NCI-H2196 (cell line): ENCODE measurements at regions not wholly inside any gene's neighbourhood (a gene's known extent, or its start where the extent isn't known, plus 50 kb on each side); places are given as distances from the start of the nearest gene placed in this dataset.

Experiments used
- DNase-seq: peaks from one replicate; lab custom pipeline; 2025; ENCODE audit not compliant: unreplicated experiment; lab: John Stamatoyannopoulos, UW

- DNase-seq, result no peak
These were observed 188.4 kb downstream of the FOXL1 start for GRCh38 chr16:86766700-86767099.

GRCh38 chr16:86768228-86768791, 190.0 kb downstream of the FOXL1 start:
- DNase-seq, result no peak

DNA sequence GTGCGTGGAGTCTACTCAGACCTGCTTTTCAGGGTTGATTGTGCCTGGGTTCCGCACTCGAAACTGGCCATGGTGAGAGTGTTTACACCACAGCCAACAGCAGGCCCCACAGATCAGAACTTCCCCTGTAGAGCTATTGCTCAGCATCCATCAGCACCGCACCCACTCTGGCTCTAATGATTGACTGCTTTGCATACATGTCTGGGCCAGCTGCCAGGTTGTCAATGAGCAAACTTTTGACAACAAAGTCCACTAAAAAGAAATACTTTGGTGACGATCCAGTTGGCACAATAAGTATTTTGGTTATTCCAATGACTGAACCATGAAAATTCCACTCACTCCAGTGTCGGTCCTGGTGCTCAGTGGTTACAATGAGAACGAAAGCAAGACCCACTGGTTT, 190.7 kb downstream of the FOXL1 start:
- DNase-seq, result no peak

- DNase-seq, result no peak
These were observed 193.4 kb downstream of the FOXL1 start for GRCh38 chr16:86771506-86772460.

DNA sequence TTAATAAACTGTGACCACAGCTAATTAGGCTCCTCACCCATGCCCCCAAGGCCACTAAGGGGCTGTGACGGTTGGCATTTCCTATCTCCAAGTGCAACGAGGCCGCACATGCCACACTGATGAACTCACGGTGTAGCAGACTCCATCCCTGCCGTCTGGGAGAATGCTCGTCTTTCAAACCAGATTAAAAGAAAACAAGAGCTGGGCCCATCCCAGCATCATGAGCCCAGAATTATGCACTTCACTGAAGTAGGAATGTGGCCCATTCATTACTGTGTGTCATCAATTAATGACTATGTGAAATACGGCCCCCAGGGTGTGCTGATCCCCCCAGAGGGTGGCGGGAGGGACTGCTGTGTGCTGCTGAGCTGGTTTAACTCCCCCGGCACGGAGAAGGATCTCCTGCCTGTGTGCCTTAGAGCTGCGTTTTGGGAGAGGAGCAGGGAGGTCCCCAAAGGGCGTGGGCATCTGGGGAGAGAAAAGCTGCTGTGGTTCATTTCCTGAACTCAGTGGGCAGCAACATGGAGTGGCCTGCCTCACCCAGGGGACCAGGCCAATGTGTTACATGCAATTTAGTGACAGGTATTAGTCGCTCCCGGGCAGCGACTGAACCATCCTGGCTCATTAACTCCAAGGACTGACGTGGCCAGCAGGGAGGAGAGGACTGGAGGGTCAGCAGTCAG, 194.5 kb downstream of the FOXL1 start:
- no peak for DNase-seq

DNA sequence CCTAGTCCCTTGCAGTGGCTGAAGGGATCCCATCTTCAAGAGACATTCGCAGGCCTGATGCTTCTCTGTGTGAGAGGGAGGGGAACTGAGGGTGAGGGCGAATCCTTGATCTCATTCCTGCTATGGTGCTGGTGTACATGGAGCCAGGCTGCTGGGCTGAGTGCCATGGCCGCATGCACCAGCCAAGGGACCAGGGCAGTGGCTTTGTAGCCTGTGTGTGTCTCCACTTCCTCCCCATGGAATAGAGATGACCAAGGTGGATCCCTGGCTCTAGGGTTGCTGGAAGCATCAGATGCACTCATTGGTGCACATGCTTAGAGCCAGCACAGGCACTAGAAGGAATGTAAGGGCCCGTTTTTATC, 195.0 kb downstream of the FOXL1 start:
- no peak for DNase-seq

GRCh38 chr16:86774931-86775330, 196.6 kb downstream of the FOXL1 start:
- no peak for DNase-seq

- DNase-seq, result no peak
These were observed 197.2 kb downstream of the FOXL1 start for GRCh38 chr16:86775511-86775921.

DNA sequence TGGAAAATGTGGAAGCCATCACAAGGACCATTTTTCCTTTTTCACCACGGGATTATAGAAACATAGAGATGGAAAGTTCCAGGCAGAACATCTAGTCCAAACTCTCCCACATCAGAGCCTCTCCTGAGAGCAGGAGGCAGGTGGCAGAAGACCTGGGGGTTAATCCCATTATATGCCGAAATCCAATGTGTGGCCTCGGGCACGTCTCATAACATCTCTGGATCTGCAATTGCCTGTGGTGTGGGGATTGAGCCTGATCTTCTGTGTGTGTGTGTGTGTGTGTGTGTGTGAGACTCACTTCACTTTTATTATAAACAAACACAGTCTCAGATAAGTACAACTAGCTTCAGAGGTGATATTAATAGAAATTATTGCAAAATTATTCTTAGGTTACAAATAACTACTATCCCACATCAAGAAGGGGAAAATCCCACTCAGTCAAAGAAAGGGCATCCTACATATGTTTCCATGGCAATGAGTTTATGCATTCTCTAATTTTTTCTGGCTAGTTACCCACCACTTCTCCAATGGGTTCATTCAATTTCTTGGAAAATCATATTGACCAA, 199.1 kb downstream of the FOXL1 start:
- DNase-seq, result no peak

DNA sequence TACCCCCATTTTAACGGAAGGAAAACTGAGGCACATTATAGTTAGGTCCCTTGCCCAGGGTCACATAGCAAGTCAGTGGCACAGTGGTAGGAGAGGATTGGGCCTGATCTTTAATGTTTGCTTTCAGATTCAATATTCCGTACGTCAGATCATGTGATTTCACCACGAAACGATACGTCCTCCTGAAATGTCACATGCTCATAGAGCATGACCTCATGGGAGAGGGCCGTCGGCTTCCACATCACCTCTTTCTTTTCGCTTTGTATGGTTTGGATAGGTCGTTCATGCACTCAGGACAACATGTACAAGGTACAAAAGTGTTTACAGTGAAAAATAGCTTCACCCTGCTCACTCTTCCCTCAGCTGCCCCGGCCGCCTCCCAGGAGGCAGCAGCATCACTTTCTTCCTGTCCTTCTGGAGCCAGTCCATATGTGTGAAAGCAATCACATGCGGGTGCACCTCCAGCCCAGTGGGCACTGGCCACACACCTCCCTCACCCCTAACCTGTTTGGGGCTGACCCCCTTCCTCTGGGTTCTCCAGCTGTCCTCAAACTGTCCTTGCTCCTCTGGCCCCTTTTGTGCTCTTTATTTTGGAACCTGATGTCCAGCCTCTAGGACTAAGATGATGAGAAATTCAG, 199.9 kb downstream of the FOXL1 start:
- DNase-seq, result no peak

GRCh38 chr16:86778978-86779377, 200.6 kb downstream of the FOXL1 start:
- no peak for DNase-seq

DNA sequence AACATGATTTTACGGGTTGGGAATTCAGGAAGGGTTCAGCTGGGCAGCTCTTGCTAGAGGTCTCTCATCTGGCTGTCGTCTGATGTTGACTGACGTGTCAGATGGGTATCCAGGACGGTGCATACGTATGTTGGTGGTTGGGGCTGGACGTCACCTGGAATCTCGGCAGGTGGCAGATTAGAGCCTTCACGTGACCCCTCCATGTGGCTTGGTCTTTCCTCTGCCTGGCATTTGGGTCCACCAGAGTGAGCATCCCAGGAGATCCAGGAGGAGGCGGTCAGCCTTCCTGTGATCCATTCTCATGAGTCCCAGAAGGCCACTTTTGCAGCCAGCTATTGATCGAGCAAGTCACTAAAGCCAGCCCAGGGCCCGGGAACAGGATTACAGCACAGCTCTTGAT, 202.7 kb downstream of the FOXL1 start:
- DNase-seq, result no peak

DNA sequence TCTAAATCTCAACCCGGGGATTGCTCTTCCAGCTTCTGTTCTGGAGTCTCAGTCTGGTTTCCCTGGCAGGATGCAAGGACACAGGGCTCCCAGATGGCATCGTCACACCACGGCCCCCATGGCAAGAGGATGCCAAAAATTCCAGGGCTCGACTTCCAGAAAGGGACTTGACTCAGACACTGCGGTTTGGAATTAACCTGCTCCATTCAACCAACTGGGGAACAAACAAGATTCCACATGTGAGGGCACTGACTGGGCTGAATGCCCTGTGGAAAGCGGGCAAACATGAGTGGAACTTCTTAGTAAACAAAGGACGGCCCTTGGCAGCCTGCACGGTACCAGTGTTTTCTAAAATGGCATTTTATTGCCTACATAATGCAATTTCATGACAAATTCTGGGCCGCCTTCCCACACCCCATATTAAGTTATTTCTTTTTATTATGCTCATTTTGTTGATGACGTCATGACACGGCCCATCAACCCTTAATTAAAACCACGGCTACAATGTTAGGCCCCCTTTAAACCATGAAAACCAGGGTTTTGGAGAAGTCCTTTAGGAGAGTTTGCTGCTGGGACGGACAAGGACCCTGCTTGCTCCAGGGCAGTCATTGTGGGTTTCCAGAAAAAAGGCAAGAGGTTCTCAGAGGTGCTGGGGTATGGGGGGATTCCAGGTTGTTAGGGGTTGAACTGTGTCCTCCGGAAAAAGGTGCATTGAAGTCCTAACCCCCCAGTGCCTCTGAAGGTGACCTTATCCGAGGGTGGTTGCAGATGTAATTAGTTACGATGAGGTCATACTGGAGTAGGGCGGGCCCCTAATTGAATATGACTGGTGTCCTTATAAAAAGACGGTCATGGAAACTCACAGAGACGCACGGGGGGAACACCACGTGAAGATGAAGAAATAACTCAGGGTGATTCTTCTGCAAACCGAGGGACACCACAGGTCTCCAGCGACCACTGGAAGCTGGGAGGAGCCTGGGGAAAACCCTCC, 205.6 kb downstream of the FOXL1 start:
- DNase-seq, result no peak

- no peak for DNase-seq
These were observed 208.0 kb downstream of the FOXL1 start for GRCh38 chr16:86786338-86786737.

DNA sequence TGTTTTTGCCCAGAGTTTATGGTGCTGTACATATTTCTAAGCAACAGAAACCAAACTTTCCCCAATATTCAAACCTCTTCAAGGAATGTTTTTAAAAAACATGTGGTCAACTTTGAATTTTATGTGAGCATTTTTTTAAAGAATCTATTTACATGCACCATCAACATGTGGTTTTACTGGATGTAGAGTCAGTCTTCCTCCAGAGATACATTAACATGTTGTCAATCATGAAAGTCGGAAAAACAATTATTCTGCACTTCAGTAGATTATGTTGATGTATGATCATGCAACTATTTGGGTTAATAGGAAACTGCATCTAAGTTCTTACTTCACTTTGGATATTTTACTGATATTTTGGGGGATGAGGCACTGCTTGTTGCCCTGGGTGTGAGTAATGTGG, 208.6 kb downstream of the FOXL1 start:
- no peak for DNase-seq

- no peak for DNase-seq
These were observed 209.2 kb downstream of the FOXL1 start for GRCh38 chr16:86787538-86787937.

DNA sequence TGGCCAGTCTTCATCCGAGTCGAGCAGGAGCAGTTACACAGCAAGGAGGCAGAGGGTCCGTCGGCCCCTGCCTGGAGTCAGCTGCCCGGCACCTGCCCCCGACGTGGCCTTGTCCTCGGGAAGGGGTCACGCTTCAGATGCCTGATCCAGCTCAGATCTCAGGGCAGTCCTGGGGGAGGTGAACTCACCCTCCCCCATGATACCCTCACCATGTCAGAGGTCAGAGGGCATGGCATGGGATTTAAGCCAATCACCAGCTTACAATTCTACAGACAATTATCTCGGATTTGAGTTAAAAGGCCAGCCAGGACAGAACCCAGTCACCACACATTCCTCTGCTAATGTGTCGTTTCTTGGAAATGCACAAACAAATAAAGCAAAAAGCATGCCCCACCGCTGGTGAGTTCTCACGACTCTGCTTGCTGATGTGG, 211.3 kb downstream of the FOXL1 start:
- no peak for DNase-seq

DNA sequence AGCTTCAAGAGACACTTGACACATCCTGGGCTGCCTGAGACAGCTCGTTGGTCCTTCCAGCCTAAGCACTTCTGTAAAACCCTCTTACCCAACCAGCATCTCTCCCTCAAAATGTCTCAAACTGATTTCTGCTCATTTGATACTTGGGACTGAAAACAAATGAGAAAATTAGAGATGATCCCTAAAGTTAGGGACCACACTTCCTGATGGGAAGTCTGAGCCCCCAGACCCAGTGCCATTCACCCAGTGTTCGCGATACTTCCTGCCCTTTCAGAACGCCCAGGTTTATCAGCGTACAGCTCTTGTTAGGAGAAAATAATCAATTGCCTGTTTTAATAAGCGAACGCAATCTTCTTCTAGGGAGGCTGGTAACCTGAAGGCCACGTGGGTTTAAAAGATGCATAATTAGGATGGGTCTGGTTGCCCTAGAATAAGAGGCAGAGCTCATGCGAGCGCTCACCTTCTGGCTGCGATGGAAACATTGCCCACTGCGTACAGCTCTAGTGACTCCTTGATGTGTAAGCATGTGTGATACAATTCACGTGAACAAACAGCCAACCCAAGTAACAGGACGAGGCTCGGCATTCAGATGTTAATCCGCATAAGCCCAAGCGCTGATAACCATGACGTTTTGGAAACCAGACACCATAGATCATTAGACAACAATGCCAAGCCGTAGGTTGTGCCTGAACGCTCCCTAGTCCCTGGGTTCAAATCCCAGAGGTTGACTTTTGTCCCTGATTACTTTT, 213.1 kb downstream of the FOXL1 start:
- DNase-seq, result no peak

- DNase-seq, result no peak
These were observed 216.0 kb downstream of the FOXL1 start for GRCh38 chr16:86794216-86794864.
